Thyroid gland (tissue), 4 donors: ENCODE measurements at regions not wholly inside any gene's neighbourhood (a gene's known extent, or its start where the extent isn't known, plus 50 kb on each side); places are given as distances from the start of the nearest gene placed in this dataset.

Source experiments
- DNase-seq, 2 donors: peaks; one replicate each; pipeline ENCODE4 v3.0.0-alpha.2; 2019
- H3K27ac ChIP-seq, 3 donors: fragments of 200-600 bp; sonication (generic); 1 replicate in 2 of 3; 2 replicates in 1 of 3; pipeline ENCODE4 v1.5.1; 2016 to 2019; ENCODE audit warnings: mild to moderate bottlenecking in 1 of 3, moderate library complexity in 1 of 3
- H3K27me3 ChIP-seq: fragments of 200-600 bp; sonication (generic); one replicate; pipeline ENCODE4 v1.5.1; 2019
- H3K36me3 ChIP-seq, 2 donors: fragments of 200-600 bp; sonication (generic); one replicate each; pipeline ENCODE4 v1.5.1; 2016 to 2019
- H3K4me1 ChIP-seq, 2 donors: fragments of 200-600 bp; sonication (generic); one replicate each; pipeline ENCODE4 v1.5.1; 2017 to 2019
- H3K4me3 ChIP-seq, 3 donors: fragments of 200-600 bp; sonication (generic); replicated peaks in 1 of 3; 1 replicate in 2 of 3; 2 replicates in 1 of 3; pipeline ENCODE4 v1.5.1; 2016; ENCODE audit warnings: mild to moderate bottlenecking in 1 of 3
- H3K9me3 ChIP-seq: fragments of 200-600 bp; sonication (generic); one replicate; pipeline ENCODE4 v1.5.1; 2017
- POLR2A ChIP-seq, 2 donors: fragments of 450-650 bp; IDR thresholded peaks; one replicate each; pipeline ENCODE4 v1.6.1; 2017; ENCODE audit warnings: antibody characterized with exemption in 2 of 2, mild to moderate bottlenecking in 2 of 2, moderate library complexity in 1 of 2
- WGBS, 2 donors: methylation state at CpG; one replicate each; pipeline ENCODE4 v1.1.5; 2017; 5-methylcytosine and 5-hydroxymethylcytosine counted together
- intact Hi-C: fragments of 100-400 bp; cut with DNase I; formaldehyde crosslinking; loops from one replicate; pipeline ENCODE4 v1.15.1; 2023
- TF ChIP-seq, protein P1 (sequence below), 6 experiments: fragments of 200-600 bp in 3 of 6; fragments of 450-650 bp in 3 of 6; sonication (generic) in 3 of 6; IDR thresholded peaks; one replicate each; pipeline ENCODE4 v1.5.1; 2016 to 2019; ENCODE audit warnings: antibody characterized with exemption in 6 of 6, mild to moderate bottlenecking in 2 of 6, inconsistent platforms in 1 of 6, moderate library complexity in 1 of 6

DNA sequence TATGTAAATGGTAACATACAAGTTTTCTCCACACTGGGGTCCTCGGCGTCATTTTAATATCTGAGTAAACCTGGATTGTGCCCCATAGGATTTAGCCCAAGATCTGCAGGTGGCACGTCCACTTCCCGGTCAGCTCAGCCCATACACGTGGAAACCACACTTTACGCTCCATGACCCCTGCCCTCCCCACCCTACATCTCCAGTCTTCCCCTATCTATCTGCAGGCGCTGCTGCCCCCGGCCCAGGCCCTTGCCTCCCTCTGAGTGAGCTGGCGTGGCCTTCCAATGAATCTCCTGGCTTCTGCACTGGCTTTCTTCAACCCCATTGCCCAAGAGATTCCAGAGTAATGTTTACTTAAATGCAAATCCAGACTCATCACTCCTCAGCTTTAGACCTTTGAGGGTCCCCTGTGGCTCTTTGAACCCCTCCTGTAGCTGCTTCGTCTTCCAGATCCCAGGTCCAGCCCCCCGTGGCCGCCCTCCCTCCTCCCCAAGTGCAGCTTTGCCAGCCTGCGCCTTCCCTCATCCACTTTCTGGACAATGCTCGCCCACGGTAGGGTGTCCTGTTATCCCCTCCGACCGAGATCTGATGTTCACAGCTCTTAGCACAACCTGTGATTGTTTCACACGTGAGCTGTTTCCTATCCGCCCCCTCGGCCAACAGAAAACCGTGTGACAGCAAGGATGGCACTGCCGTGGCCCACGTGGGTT, 421.4 kb upstream of the SALL3 start:
- DNase-seq = no peak
- Histone ChIP-seq H3K9me3 (no peaks in the 10 kb centered on the region), H3K4me1 (no peaks in the 10 kb centered on the region), H3K27me3 (no peaks in the 10 kb centered on the region), H3K27ac (no peak overlapping the region), H3K36me3 (no peaks in the 10 kb centered on the region), H3K4me3 (no peak overlapping the region)
- intact Hi-C loops = no loop called here
- WGBS, 2 donors = 84 to 88% methylated on average over 23 of the region's 23 CpGs
- TF ChIP-seq POLR2A (IDR thresholded peaks at IDR 0.05) = no peak
- TF ChIP-seq, protein P1, sequence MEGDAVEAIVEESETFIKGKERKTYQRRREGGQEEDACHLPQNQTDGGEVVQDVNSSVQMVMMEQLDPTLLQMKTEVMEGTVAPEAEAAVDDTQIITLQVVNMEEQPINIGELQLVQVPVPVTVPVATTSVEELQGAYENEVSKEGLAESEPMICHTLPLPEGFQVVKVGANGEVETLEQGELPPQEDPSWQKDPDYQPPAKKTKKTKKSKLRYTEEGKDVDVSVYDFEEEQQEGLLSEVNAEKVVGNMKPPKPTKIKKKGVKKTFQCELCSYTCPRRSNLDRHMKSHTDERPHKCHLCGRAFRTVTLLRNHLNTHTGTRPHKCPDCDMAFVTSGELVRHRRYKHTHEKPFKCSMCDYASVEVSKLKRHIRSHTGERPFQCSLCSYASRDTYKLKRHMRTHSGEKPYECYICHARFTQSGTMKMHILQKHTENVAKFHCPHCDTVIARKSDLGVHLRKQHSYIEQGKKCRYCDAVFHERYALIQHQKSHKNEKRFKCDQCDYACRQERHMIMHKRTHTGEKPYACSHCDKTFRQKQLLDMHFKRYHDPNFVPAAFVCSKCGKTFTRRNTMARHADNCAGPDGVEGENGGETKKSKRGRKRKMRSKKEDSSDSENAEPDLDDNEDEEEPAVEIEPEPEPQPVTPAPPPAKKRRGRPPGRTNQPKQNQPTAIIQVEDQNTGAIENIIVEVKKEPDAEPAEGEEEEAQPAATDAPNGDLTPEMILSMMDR (IDR thresholded peaks at IDR 0.05) = no peak

GRCh38 chr18:78558948-78559347, 420.7 kb upstream of the SALL3 start:
- DNase-seq = no peak
- Histone ChIP-seq H3K27me3 (no peaks in the 10 kb centered on the region), H3K4me1 (no peaks in the 10 kb centered on the region), H3K36me3 (no peaks in the 10 kb centered on the region), H3K4me3 (no peak overlapping the region), H3K9me3 (no peaks in the 10 kb centered on the region), H3K27ac (no peak overlapping the region)
- intact Hi-C loops = no loop called here
- TF ChIP-seq, protein P1 (IDR thresholded peaks at IDR 0.05) = no peak
- no peak for TF ChIP-seq POLR2A (IDR thresholded peaks at IDR 0.05)
- WGBS, 2 donors = 90 to 93% methylated on average over 11 of the region's 19 CpGs

DNA sequence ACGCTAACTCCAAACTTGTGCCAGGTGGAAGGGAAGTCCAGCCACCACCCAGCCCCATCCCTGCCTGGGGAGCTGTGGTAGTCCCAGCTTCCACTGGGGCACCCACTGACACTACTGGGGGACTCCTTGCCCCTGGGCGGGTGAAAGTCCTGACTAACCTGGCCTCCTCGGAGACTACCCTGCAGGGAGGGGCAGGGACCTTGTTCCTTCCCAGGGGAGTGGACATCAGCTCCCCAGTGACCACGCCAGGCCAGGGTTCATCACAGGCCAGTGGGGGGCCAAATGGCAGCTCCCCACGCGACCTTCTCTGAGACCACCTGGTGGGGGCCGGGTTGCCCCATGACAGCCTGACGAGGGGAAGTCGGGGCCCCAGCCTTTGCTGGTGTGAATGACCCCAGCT, 420.0 kb upstream of the SALL3 start:
- intact Hi-C loops = no loop called here
- Histone ChIP-seq H3K4me1 (no peaks in the 10 kb centered on the region), H3K9me3 (no peaks in the 10 kb centered on the region), H3K27me3 (no peaks in the 10 kb centered on the region), H3K4me3 (no peak overlapping the region), H3K36me3 (no peaks in the 10 kb centered on the region), H3K27ac (no peak overlapping the region)
- TF ChIP-seq, protein P1 (IDR thresholded peaks at IDR 0.05) = no peak
- no peak for TF ChIP-seq POLR2A (IDR thresholded peaks at IDR 0.05)
- 87 to 90% methylated on average over 2 to 3 of the region's 9 CpGs for WGBS, 2 donors
- DNase-seq = no peak

GRCh38 chr18:78561757-78562510, 417.7 kb upstream of the SALL3 start:
- no peak overlapping the region for H3K4me3 ChIP-seq
- H3K4me1 ChIP-seq = no peaks in the 10 kb centered on the region
- no peaks in the 10 kb centered on the region for H3K9me3 ChIP-seq
- WGBS, 2 donors = 73 to 76% methylated on average over 14 to 19 of the region's 22 CpGs
- H3K27me3 ChIP-seq = no peaks in the 10 kb centered on the region
- no peak overlapping the region for H3K27ac ChIP-seq
- intact Hi-C loops = no loop called here
- no peaks in the 10 kb centered on the region for H3K36me3 ChIP-seq
- DNase-seq = no peak
- TF ChIP-seq, protein P1 (IDR thresholded peaks at IDR 0.05) = no peak
- TF ChIP-seq POLR2A (IDR thresholded peaks at IDR 0.05) = no peak

DNA sequence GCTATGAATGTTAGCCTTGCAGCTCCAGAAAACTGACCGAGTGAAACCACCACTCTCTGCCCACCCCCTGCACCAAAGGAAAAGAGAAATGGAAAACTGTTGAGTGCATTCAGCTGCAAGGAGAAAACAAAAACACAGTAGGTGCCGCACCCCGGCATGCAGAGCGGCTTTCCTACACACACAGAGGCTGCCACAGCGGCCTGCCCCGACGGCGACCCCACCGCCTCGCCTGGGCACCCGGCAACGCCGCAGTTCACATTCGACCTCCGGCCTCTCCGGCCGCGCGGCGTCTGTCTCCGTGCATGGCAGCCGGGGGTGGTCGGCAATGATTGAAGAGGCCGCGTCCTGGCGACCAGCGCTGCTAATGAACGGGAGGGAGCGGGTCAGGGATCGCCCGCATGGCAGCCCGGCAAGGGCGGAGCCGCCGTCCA, 417.1 kb upstream of the SALL3 start:
- intact Hi-C loops = no loop called here
- WGBS, 2 donors = 87 to 89% methylated on average over 35 of the region's 35 CpGs
- DNase-seq = no peak
- H3K36me3 ChIP-seq = no peaks in the 10 kb centered on the region
- no peaks in the 10 kb centered on the region for H3K9me3 ChIP-seq
- no peak overlapping the region for H3K27ac ChIP-seq
- TF ChIP-seq, protein P1 (IDR thresholded peaks at IDR 0.05) = no peak
- TF ChIP-seq POLR2A (IDR thresholded peaks at IDR 0.05) = no peak
- H3K4me1 ChIP-seq = no peaks in the 10 kb centered on the region
- no peaks in the 10 kb centered on the region for H3K27me3 ChIP-seq
- H3K4me3 ChIP-seq = no peak overlapping the region
